Caki2 (cell line): ENCODE measurements at regions not wholly inside any gene's neighbourhood (a gene's known extent, or its start where the extent isn't known, plus 50 kb on each side); places are given as distances from the start of the nearest gene placed in this dataset.

Experiments used
- DNase-seq: peaks from one replicate; pipeline ENCODE4 v3.0.0-alpha.2; 2015; ENCODE audit warnings: low read depth
- in situ Hi-C: cut with HindIII; loops from 2 replicates; pipeline ENCODE4 v1.10.0; 2016; ENCODE audit warnings: low sequenced_read_pairs, low pct_unique_long_range_greater_than_20kb, mixed read lengths

GRCh38 chr3:99509224-99509623, 129.2 kb upstream of the COL8A1 start:
- in situ Hi-C loops = no loop called here
- DNase-seq = no peak

GRCh38 chr3:99508191-99508590, 130.2 kb upstream of the COL8A1 start:
- in situ Hi-C loops = no loop called here
- no peak for DNase-seq

GRCh38 chr3:99505646-99506269, 132.6 kb upstream of the COL8A1 start:
- in situ Hi-C loops = no loop called here
- peak; percentile 76 for DNase-seq

GRCh38 chr3:99505200-99505599, 133.2 kb upstream of the COL8A1 start:
- DNase-seq = no peak
- in situ Hi-C loops = no loop called here

GRCh38 chr3:99504258-99504657, 134.1 kb upstream of the COL8A1 start:
- in situ Hi-C loops = no loop called here
- no peak for DNase-seq

- in situ Hi-C loops = no loop called here
- DNase-seq = no peak
Measured at GRCh38 chr3:99503350-99503749, 135.0 kb upstream of the COL8A1 start.

GRCh38 chr3:99502871-99503270, 135.5 kb upstream of the COL8A1 start:
- DNase-seq = no peak
- in situ Hi-C loops = no loop called here

- no peak for DNase-seq
- in situ Hi-C loops = no loop called here
Measured at GRCh38 chr3:99500485-99500884, 137.9 kb upstream of the COL8A1 start.

- in situ Hi-C loops = no loop called here
- peak; percentile 19 for DNase-seq
Measured at GRCh38 chr3:99499235-99500158, 138.9 kb upstream of the COL8A1 start.

- no peak for DNase-seq
- in situ Hi-C loops = no loop called here
Measured at GRCh38 chr3:99498550-99499234, 139.7 kb upstream of the COL8A1 start.

GRCh38 chr3:99487894-99488293, 150.5 kb upstream of the COL8A1 start:
- no peak for DNase-seq
- in situ Hi-C loops = no loop called here

- no peak for DNase-seq
- in situ Hi-C loops = no loop called here
Measured at GRCh38 chr3:99485286-99485685, 153.1 kb upstream of the COL8A1 start.

- no peak for DNase-seq
- in situ Hi-C loops = no loop called here
Measured at GRCh38 chr3:99484871-99485270, 153.5 kb upstream of the COL8A1 start.

- in situ Hi-C loops = no loop called here
- no peak for DNase-seq
Measured at GRCh38 chr3:99483841-99484240, 154.6 kb upstream of the COL8A1 start.

- in situ Hi-C loops = no loop called here
- no peak for DNase-seq
Measured at GRCh38 chr3:99482191-99482590, 156.2 kb upstream of the COL8A1 start.

- in situ Hi-C loops = no loop called here
- no peak for DNase-seq
Measured at GRCh38 chr3:99481561-99481960, 156.8 kb upstream of the COL8A1 start.

GRCh38 chr3:99479768-99480167, 158.6 kb upstream of the COL8A1 start:
- no peak for DNase-seq
- in situ Hi-C loops = no loop called here

GRCh38 chr3:99477650-99478049, 160.7 kb upstream of the COL8A1 start:
- in situ Hi-C loops = no loop called here
- no peak for DNase-seq

GRCh38 chr3:99475229-99475628, 163.2 kb upstream of the COL8A1 start:
- DNase-seq = no peak
- in situ Hi-C loops = no loop called here
